GM12864 (cell line): ENCODE measurements at regions not wholly inside any gene's neighbourhood (a gene's known extent, or its start where the extent isn't known, plus 50 kb on each side); places are given as distances from the start of the nearest gene placed in this dataset.

Experiments used
- DNase-seq: peaks from one replicate; pipeline ENCODE4 v3.0.0-alpha.2; 2011; ENCODE audit warnings: low read depth
- H3K4me3 ChIP-seq: 2 replicates; pipeline ENCODE4 v1.5.1; 2011; ENCODE audit warnings: mild to moderate bottlenecking, low read depth, low read length, control low read depth
- CTCF ChIP-seq: IDR thresholded peaks from 2 replicates; pipeline ENCODE4 v1.5.1; 2011; ENCODE audit warnings: low read depth, mild to moderate bottlenecking, moderate library complexity, low read length, control low read depth, inconsistent platforms; ENCODE audit errors: missing control alignments

GRCh38 chr2:241976296-241976695 lies 106.8 kb downstream of the RTP5 start:
- H3K4me3 ChIP-seq, result no peak overlapping the region
- no peak for DNase-seq
- no peak for TF ChIP-seq CTCF

GRCh38 chr2:241977557-241978300 lies 108.2 kb downstream of the RTP5 start:
- no peak overlapping the region for H3K4me3 ChIP-seq
- no peak for TF ChIP-seq CTCF
- DNase-seq, result no peak

GRCh38 chr2:241978670-241979069 lies 109.1 kb downstream of the RTP5 start:
- no peak for TF ChIP-seq CTCF
- DNase-seq, result no peak

GRCh38 chr2:241980193-241980592 lies 110.7 kb downstream of the RTP5 start:
- no peak for TF ChIP-seq CTCF
- no peak for DNase-seq
- no peak overlapping the region for H3K4me3 ChIP-seq

More at GRCh38 chr2:241978670-241979069, 109.1 kb downstream of the RTP5 start:
- no peak overlapping the region for H3K4me3 ChIP-seq

GRCh38 chr2:241981076-241981700 lies 111.7 kb downstream of the RTP5 start:
- no peak overlapping the region for H3K4me3 ChIP-seq
- DNase-seq, result no peak
- no peak for TF ChIP-seq CTCF

- TF ChIP-seq CTCF, result no peak
- DNase-seq, result no peak
- no peak overlapping the region for H3K4me3 ChIP-seq
Observed at GRCh38 chr2:241982706-241983570, 113.4 kb downstream of the RTP5 start.
